ENCODE measurements at regions not wholly inside any gene's neighbourhood (a gene's known extent, or its start where the extent isn't known, plus 50 kb on each side); places are given as distances from the start of the nearest gene placed in this dataset.
A peak's percentile ranks its signal among the peaks of the same experiment; 100 is the strongest.

GRCh38 chr1:5509664-5510452 is 482.4 kb downstream of the NPHP4 start:
- Histone ChIP-seq H3K4me1 (peaks cover 0 to under 1% of the 10 kb centered on the region in 2 donors), H3K27ac (no peak overlapping the region), H3K4me3 (no peak overlapping the region), H3K9me3 (no peaks in the 10 kb centered on the region), H3K36me3 (no peaks in the 10 kb centered on the region), H3K27me3 (peaks cover 0 to 19% of the 10 kb centered on the region in 2 donors)
- no peak for DNase-seq (ENCODE audit: low spot score in 2 of 2)
- TF ChIP-seq POLR2A (IDR thresholded peaks at IDR 0.05) = no peak
- TF ChIP-seq POLR2AphosphoS5 (IDR thresholded peaks at IDR 0.05) = no peak
- TF ChIP-seq CTCF (IDR thresholded peaks at IDR 0.05) = peak; percentile 89 to 93 (median 92)
- intact Hi-C loops (cut with DNase I; ENCODE audit: low total_unique reads) = loop anchor here (10.0 kb wide), 1 partner anchor 225 kb away; no protein-coding TSS in a partner anchor

GRCh38 chr1:5508669-5509330 is 483.4 kb downstream of the NPHP4 start:
- no peaks in the 10 kb centered on the region for H3K9me3 ChIP-seq
- intact Hi-C loops (cut with DNase I; ENCODE audit: low total_unique reads) = no loop called here
- no peak for DNase-seq (ENCODE audit: low spot score in 2 of 2)

GRCh38 chr1:5507340-5507739 is 484.9 kb downstream of the NPHP4 start:
- Histone ChIP-seq H3K27ac (no peak overlapping the region), H3K9me3 (no peaks in the 10 kb centered on the region), H3K27me3 (peaks cover 0 to 19% of the 10 kb centered on the region in 2 donors), H3K36me3 (no peaks in the 10 kb centered on the region), H3K4me1 (peaks cover 0 to 12% of the 10 kb centered on the region in 2 donors), H3K4me3 (no peak overlapping the region)
- intact Hi-C loops (cut with DNase I; ENCODE audit: low total_unique reads) = no loop called here
- no peak for DNase-seq (ENCODE audit: low spot score in 2 of 2)
- no peak for TF ChIP-seq CTCF (IDR thresholded peaks at IDR 0.05)
- TF ChIP-seq POLR2AphosphoS5 (IDR thresholded peaks at IDR 0.05) = no peak
- TF ChIP-seq POLR2A (IDR thresholded peaks at IDR 0.05) = no peak

More at GRCh38 chr1:5508669-5509330, 483.4 kb downstream of the NPHP4 start:
- no peaks in the 10 kb centered on the region for H3K36me3 ChIP-seq
- H3K4me1 ChIP-seq = peaks cover 0 to 3% of the 10 kb centered on the region in 2 donors
- no peak overlapping the region for H3K27ac ChIP-seq
- no peak for TF ChIP-seq CTCF (IDR thresholded peaks at IDR 0.05)
- no peak for TF ChIP-seq POLR2AphosphoS5 (IDR thresholded peaks at IDR 0.05)
- TF ChIP-seq POLR2A (IDR thresholded peaks at IDR 0.05) = no peak
- peaks cover 0 to 19% of the 10 kb centered on the region in 2 donors for H3K27me3 ChIP-seq
- no peak overlapping the region for H3K4me3 ChIP-seq

GRCh38 chr1:5506634-5507033 is 485.6 kb downstream of the NPHP4 start:
- peaks cover 0 to 12% of the 10 kb centered on the region in 2 donors for H3K4me1 ChIP-seq
- no peak for TF ChIP-seq POLR2A (IDR thresholded peaks at IDR 0.05)
- TF ChIP-seq POLR2AphosphoS5 (IDR thresholded peaks at IDR 0.05) = no peak
- no peak for TF ChIP-seq CTCF (IDR thresholded peaks at IDR 0.05)
- DNase-seq (ENCODE audit: low spot score in 2 of 2) = no peak
- peaks cover 0 to 19% of the 10 kb centered on the region in 2 donors for H3K27me3 ChIP-seq
- no peak overlapping the region for H3K27ac ChIP-seq
- H3K9me3 ChIP-seq = no peaks in the 10 kb centered on the region
- no peaks in the 10 kb centered on the region for H3K36me3 ChIP-seq
- intact Hi-C loops (cut with DNase I; ENCODE audit: low total_unique reads) = no loop called here
- H3K4me3 ChIP-seq = no peak overlapping the region

GRCh38 chr1:5505944-5506343 is 486.3 kb downstream of the NPHP4 start:
- Histone ChIP-seq H3K27ac (no peak overlapping the region), H3K4me1 (peaks cover 0 to 12% of the 10 kb centered on the region in 2 donors), H3K27me3 (peaks cover 0 to 19% of the 10 kb centered on the region in 2 donors), H3K4me3 (no peak overlapping the region), H3K9me3 (no peaks in the 10 kb centered on the region), H3K36me3 (no peaks in the 10 kb centered on the region)
- intact Hi-C loops (cut with DNase I; ENCODE audit: low total_unique reads) = no loop called here
- TF ChIP-seq POLR2A (IDR thresholded peaks at IDR 0.05) (no peak), POLR2AphosphoS5 (IDR thresholded peaks at IDR 0.05) (no peak), CTCF (IDR thresholded peaks at IDR 0.05) (no peak)
- DNase-seq (ENCODE audit: low spot score in 2 of 2) = no peak

Measured in breast epithelium (tissue), 4 donors.